SIG-M5 treated with dmso at 0.1 percent for 504 hours (cell line): ENCODE measurements at regions not wholly inside any gene's neighbourhood (a gene's known extent, or its start where the extent isn't known, plus 50 kb on each side); places are given as distances from the start of the nearest gene placed in this dataset.
"Not testable (repeated sequence)": the region's sequence is repeated elsewhere in the genome, so short reads cannot be mapped to it uniquely, and the experiment has no call there.

Source experiments
- DNase-seq: peaks from one replicate; lab custom pipeline; 2025; ENCODE audit not compliant: unreplicated experiment; lab: John Stamatoyannopoulos, UW

GRCh38 chr10:8830876-8831275 lies 776.4 kb downstream of the GATA3 start:
- DNase-seq, result no peak

GRCh38 chr10:8835453-8836167 lies 781.1 kb downstream of the GATA3 start:
- DNase-seq, result no peak

DNA sequence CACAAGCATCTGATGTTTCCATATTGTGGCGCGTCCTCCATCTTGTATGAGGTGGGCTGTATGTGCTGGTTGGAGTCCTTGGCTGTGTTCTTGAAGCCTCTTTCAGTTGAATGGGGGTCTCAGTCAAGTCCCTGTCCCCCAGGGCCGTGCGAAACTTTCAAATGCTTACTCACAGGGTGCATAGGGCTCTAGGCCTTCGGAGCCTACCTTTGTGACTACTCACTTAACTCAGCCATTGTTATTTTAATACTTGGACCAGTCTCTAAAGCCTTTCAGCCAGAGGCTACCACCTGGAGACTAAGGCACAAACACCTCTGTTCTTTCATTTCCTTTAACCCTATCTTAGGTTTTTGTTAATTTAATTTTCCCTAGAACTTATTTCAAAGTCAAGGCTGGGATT lies 785.9 kb downstream of the GATA3 start:
- no peak for DNase-seq

DNA sequence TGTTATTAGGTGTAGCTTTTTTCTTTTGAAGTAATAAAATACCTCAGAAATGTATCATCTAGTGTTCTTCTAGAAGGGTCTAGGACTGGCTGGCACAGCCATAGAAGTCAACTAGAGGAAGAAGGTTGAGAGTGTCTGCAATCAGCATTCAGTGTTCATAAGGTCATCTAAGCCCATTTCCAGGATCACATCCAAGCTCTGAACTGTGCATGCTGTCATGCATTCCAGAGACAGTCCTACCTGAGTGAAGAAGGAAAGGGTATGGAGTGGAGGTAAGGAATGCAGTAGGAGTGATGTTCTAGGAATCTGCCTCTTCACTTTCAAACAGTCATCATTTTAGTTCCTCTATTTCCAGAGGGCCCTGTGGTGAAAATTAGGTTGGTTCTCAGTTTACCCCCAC lies 789.7 kb downstream of the GATA3 start:
- no peak for DNase-seq

DNA sequence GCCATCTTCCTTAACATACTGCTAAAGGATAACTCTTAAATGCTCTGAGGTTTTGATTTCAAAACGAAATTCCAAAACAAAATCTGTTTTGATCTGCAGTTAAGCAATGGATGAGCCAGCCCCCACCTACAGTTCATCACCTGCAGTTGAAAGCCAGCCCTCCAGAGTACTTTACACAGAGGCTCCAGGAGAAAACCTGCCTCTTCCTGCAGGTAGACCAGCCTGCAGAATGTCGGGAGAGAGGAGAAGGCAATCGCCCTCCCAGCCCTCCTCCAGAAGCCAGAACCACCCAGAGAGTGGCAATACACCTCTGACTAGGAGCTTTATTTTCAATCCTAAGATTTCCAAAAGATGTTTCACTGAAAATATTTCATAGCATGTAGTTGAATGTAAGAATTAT lies 798.1 kb downstream of the GATA3 start:
- no peak for DNase-seq

DNA sequence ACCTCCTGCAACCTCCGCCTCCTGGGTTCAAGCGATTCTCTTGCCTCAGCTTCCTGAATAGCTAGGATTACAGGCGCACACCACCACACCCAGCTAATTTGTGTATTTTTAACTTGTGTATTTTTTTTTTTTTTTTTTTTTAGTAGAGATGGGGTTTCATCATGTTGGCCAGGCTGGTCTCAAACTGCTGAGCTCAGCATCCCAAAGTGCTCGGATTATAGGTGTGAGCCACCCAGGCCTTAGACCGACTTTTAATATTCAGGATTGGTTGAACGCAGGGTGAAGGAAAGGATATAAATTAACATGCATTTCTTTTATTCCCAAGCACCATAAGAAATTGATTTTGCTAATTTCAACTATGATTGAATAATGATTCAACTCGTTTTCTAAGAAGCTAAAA lies 798.6 kb downstream of the GATA3 start:
- DNase-seq, result no peak

GRCh38 chr10:8868924-8869323 lies 814.4 kb downstream of the GATA3 start:
- not testable (repeated sequence) for DNase-seq

GRCh38 chr10:8873310-8873709 lies 818.8 kb downstream of the GATA3 start:
- DNase-seq, result no peak

DNA sequence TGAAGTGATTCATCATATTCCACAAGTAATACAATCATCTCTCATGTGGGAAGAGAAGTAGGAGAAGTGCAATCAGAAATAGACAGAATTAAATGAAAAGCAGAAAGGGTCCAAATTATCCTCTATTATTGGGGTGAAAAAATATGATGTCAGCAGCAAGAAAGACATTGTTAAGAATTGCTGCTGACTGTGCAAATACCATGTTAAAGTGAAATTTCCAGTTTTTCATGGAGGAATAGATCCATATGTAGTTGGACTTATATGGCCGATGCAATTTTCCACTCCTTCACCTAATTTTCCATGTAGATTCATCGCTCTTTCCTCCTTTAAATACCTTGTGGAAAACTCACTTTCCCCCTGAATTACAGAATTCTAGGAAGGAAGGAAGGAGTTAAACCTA lies 819.8 kb downstream of the GATA3 start:
- no peak for DNase-seq

DNA sequence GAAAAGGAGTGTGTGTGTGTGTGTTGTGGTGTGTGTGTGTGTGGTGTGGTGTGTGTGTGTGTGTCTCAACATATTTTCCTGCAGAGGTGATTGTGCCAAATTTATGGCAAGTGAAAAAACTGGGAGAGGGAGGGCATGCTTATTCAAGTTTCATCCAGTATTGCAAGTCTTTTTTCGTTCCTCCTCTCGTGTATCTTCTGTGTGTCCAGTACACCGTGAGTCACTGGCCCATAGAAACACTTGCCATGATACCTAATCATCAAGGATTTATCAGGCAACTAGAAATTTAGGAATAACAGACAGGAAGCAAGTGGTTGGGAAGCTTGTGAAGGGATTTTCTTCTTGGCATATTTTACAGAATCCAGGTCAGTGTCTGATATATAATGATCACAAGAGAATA lies 820.5 kb downstream of the GATA3 start:
- no peak for DNase-seq

- no peak for DNase-seq
These were observed 821.7 kb downstream of the GATA3 start for GRCh38 chr10:8876171-8876570.

DNA sequence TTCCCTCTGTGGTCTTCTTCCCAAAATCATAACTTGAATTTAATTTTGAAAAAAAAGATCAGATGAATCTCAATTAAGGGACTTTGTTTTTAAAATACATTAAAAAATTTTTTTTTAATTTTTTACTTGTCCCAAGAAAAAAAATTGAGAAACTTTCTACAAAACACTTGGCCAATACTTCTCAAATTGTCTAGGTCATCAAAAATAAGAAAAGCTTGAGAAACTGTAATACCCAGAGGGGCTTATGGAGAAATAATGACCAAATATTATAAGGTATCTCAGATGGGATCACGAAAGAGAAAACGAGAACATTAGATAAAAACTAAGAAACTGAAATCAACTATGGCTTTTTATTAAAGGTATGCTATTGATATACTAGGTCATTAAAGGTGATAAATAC lies 835.0 kb downstream of the GATA3 start:
- no peak for DNase-seq

- no peak for DNase-seq
These were observed 838.6 kb downstream of the GATA3 start for GRCh38 chr10:8893102-8893501.

GRCh38 chr10:8894148-8894547 lies 839.7 kb downstream of the GATA3 start:
- no peak for DNase-seq

- DNase-seq, result no peak
These were observed 843.3 kb downstream of the GATA3 start for GRCh38 chr10:8897769-8898168.

- DNase-seq, result no peak
These were observed 844.4 kb downstream of the GATA3 start for GRCh38 chr10:8898745-8899330.

GRCh38 chr10:8902926-8903325 lies 848.4 kb downstream of the GATA3 start:
- no peak for DNase-seq

- DNase-seq, result no peak
These were observed 853.5 kb downstream of the GATA3 start for GRCh38 chr10:8908013-8908412.

DNA sequence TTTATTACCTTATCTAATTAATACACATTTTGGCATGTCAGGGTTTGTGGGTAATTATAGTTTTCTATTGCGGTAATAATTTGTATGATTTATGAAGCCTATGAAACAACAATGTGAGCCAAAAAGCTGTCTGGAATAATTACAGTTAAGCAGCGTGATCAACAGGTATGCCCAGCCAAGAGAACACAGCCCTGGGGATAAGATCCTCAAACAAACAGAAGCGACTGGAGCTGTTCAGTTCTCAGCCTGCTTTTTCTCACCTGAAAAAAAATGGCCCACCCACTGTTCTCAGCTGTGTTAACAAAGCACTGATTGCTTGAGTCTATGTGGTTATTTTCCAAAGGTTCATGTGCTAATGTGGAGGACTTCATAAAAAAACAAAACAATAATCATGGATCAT lies 855.8 kb downstream of the GATA3 start:
- no peak for DNase-seq

DNA sequence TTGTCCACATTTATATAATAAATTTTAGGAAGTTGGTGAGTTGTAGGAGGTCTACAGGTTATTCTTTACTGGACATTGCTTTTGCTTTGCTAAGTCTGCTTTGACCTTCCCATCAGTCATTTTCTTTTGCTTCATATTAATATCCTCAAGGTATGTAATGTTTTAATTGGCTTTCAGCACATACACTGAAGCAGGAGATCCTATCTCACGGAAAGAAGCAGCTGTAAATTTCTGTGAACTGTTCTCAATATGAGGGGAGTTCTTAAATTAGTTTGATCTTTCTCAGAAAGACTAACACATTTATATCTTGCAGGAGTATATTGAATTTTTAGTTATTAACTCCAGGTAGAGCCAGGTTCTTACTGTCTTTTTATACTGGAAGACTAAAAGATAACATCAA lies 856.5 kb downstream of the GATA3 start:
- DNase-seq, result no peak

DNA sequence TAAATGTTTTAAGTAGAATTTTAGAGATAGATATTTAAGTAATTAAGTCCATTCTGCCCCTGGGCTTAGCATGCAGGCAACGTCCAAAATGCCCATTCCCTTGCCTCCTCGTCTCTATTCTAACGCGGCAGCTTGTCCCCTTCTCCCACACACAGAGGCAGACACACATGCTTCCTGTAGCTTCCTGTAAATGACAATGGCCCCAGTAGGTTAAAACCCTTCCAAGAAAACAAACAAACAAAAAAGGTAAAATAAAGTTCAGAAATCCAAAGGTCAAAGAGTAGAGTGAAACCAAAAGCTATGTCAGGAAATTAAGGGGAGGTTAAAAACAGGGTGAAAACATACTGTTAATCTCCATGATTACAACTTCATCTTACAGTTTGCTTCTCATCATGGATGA lies 857.6 kb downstream of the GATA3 start:
- DNase-seq, result no peak

GRCh38 chr10:8913720-8914119 lies 859.2 kb downstream of the GATA3 start:
- no peak for DNase-seq

DNA sequence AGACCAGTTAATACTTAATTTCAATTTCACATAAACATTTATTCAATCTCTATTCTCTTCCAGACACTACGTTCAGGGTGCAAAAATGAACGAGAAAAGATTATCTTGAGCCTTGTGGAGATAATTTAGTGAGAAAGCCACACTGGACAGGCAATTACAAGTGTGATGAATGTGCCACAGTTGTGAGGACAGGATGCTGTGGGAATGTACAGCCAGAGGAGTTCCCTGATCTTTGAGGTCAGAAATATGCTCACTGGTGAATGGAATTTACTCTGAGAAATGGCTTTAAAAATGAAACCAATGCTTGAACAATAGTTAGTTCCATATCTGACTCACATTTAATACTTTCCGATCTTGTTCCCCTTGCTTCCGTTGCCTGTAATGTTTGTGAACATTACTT lies 864.8 kb downstream of the GATA3 start:
- DNase-seq, result no peak
